ENCODE measurements at regions not wholly inside any gene's neighbourhood (a gene's known extent, or its start where the extent isn't known, plus 50 kb on each side); places are given as distances from the start of the nearest gene placed in this dataset.
"Not testable (repeated sequence)": the region's sequence is repeated elsewhere in the genome, so short reads cannot be mapped to it uniquely, and the experiment has no call there.

GRCh38 chr4:149870008-149870407 is 54.4 kb upstream of the IQCM start:
- no peak for DNase-seq (ENCODE audit: low read depth)

GRCh38 chr4:149881744-149882143 is 66.1 kb upstream of the IQCM start:
- no peak for DNase-seq (ENCODE audit: low read depth)

DNA sequence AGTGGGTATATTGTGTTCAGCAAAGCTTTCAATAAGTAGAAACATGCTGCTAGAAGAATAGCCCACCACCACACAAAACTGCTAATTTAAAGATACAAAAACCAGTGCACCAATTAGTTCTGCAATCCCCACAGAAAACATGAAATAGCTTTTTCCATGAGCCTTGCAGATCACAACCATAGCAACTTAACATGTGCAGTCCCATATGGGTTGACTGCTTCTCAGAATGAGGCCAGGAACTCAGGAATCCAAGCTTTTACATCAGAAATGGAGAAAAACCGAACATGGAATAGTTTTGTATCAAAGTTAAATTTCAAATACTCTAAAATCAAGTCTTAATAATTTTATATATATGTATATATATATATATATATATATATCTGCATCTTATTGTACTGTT is 66.6 kb upstream of the IQCM start:
- DNase-seq (ENCODE audit: low read depth): no peak

- DNase-seq (ENCODE audit: low read depth): peak; percentile 72
Measured at GRCh38 chr4:149884046-149884445, 68.4 kb upstream of the IQCM start.

DNA sequence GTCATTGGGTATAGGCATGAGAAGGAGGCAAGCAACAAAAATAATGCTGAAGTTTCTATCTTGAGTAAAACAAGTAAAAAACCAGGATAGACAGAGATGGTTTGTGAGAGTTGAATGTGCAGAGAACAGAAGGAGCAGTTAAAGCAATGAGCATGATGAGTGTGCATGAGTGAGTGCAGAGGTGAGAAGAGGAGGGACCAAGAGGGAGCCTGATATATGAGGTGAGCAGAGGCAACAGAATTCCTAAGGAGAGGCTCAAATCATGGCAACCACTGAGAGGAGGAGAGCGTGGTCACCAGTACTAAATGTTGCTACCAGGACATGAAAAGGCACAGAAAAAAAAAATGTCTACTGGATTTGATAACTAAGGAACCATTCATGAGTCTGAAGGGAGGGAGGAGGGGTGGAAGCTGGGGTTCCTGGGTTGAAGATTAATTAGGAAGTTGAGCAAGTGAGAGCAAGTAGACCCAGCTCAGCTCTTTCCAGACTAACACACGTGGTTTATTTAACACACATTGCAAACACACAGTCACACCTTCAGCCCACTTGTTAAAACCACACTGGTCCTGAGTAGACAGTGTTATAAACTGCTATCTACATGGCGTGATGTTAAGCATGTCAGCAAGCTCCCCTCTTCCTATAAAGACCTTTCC is 69.0 kb upstream of the IQCM start:
- DNase-seq (ENCODE audit: low read depth): no peak

GRCh38 chr4:149885896-149886295 is 70.3 kb upstream of the IQCM start:
- no peak for DNase-seq (ENCODE audit: low read depth)

DNA sequence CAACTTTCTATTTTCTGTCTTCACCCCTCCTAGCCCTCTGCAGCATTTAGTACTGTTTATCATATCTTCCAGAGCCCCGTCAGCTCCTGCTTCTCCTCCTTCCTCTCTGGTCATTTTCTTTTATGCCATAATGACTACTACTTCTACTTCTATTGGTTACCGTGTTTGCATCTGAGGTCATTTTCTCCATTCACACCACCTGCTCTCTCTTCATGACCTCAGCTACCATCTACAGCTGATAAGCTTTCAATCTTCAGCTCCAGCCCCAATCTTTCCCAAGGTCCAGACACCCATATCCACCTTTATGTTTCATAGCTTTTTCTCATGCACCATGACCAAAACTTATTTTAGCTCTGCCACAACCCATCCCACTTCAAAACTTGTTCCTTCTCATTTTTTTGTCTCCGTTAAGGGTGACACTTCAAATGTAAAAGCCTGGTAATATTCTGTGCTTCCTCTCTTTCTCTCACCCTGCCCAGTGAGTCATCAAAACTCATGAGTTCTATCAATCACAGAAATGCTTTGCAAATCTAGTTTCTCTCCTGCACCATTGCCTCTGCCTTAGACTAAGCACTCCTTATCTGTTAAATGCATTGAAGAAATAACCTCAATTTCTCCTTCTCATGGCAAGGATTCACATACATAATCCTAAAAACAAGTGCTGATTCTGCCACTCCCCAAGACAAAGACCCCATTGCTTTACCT is 71.3 kb upstream of the IQCM start:
- DNase-seq (ENCODE audit: low read depth): no peak

DNA sequence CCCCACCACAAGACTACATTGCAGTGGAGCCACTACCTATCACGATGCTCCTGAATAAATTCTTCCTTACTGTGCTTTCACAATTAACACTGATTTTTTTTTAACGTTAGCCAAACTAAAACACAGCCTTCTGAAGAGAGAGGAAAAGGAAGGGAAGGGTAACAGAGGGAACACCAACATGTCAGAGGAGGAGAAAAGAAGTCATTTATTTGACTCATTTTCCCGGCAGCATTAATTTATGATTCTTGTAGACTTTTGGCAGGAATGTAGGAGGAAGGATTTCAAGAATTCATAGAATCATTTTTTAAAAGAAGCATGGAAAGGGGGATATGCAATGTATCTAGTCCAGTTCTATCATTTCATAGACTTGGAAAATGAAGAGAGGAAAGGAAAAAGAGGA is 74.3 kb upstream of the IQCM start:
- DNase-seq (ENCODE audit: low read depth): no peak

GRCh38 chr4:149890531-149890930 is 74.9 kb upstream of the IQCM start:
- DNase-seq (ENCODE audit: low read depth): no peak

- DNase-seq (ENCODE audit: low read depth): no peak
Measured at GRCh38 chr4:149891426-149891825, 75.8 kb upstream of the IQCM start.

DNA sequence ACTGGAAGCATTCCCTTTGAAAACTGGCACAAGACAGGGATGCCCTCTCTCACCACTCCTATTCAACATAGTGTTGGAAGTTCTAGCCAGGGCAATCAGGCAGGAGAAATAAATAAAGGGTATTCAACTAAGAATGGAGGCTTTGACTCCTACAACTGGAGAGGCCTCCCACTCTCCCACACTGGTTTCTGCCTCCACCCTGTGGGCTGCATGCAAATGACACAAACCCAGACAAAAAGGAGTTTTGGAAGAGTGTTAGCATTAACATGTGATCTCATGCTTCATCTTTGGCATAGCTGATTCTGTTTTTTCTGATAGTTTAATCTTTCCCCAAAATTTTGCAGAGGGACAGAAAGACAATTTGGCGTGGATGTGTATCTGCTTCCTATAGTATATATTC is 80.8 kb upstream of the IQCM start:
- DNase-seq (ENCODE audit: low read depth): peak; percentile 39

GRCh38 chr4:149897783-149898182 is 82.1 kb upstream of the IQCM start:
- no peak for DNase-seq (ENCODE audit: low read depth)

- no peak for DNase-seq (ENCODE audit: low read depth)
Measured at GRCh38 chr4:149901128-149901527, 85.5 kb upstream of the IQCM start.

DNA sequence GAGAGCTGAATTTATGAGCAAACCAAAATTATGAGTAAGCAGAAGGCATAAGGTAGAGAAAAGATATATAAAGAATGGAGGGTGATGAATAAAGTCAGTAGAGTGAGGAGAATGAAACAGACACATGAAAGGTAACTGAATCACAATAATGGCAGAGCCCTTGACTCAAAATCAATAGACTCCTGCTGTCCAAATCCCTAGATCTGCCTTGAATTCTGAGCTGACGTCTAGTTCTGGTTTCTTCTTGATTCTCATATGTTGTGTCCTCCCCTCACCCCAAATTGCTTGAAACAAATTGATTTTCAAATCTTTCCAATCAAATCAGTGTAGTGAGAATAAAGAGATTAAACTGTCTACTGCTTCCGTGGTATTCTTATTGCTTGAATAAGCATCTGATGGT is 86.6 kb upstream of the IQCM start:
- DNase-seq (ENCODE audit: low read depth): no peak

DNA sequence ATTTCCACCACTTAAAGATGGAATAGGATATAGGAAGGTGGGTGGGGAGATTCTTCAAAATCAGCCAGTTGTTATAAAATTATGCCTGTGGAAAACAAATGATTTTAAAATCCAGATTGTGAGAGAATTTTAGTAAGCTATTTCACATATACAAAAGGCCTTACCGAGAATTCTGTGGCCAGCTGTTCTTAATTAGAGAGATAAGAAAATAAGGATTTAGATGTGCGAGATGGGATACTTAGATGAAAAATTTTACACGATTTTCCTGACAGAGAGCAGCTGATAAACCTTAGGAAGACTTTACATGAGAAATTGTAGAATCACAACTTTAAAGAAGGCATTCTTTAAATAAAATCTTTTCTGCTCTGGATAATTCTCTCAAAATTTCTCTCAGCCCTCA is 94.5 kb upstream of the IQCM start:
- DNase-seq (ENCODE audit: low read depth): peak; percentile 9

DNA sequence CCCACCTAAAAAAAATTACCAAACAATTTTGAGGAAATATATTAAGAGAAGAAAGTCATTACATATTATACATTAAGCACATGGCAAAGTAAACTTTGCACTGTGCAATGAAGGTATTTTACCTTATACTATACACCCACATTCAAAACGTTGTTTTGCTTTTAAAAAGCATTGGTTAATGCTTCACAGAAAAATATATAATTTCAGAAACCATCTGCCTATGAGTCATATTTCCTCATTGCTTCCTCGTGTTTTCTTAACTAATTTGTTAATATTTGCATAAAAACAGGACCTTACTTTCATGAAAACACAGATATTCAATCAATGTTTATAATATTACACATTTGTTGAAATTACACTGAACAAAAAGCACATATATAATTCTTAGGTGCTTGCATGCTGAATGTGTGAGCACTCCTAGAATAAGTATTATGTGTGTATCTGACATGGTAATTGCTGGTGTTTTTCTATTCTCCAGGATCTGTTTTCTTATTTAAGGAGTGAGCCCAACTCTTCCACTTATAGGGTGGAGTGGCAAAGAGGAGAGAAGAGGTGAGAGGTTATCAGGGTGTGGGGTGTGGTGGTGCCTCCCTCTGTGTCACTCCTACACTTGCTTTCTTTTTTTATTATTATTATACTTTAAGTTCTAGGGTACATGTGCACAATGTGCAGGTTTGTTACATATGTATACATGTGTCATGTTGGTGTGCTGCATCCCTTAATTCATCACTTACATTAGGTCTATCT is 95.1 kb upstream of the IQCM start:
- no peak for DNase-seq (ENCODE audit: low read depth)

- no peak for DNase-seq (ENCODE audit: low read depth)
Measured at GRCh38 chr4:149911354-149911753, 95.7 kb upstream of the IQCM start.

- DNase-seq (ENCODE audit: low read depth): no peak
Measured at GRCh38 chr4:149912000-149912399, 96.4 kb upstream of the IQCM start.

DNA sequence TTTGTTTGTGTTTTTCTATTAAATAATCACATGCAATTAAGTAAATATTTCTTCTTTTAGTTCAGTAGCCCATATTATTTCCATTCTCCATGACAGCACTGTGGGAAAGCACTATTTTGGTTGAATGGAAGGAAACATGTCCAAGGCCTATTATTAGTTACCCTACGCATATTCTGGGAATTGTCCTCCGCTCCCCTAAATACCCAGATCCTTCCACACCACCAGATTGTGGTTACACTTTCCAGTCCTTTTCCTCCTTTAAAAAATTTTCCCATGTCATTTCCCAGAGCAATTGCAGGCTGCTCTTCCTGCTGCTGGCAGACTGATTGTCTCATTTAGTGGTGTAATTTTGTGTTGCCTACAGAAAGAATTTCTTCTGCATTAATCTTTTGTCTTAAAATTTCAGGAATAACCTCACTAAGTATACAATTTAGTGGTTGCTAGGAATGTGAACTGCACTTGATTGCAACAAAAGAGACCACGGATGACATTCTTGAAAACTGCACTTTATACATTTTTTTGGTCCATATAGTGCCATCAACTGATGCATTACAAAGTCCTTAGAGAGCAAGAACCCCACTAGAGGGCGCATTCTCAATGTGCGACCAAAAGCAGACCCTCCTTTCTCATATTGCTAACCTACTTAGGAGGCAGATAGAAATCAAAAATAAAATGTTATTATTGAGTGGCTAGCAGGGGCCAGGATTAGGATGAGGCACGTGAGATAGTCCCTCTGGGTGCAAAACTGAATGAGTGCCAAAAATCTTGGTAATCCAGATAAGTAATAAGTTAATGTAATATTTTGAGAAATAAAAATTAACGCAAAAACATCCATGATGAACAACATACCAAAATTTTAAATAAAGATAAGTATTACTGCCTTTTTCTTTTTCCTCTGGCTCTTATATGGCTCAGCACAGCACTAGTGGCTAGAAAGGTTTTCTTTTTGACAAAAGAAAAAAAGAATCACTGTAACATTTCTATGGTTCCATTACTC is 98.8 kb upstream of the IQCM start:
- peak; percentile 57 for DNase-seq (ENCODE audit: low read depth)

GRCh38 chr4:149915735-149916134 is 100.1 kb upstream of the IQCM start:
- not testable (repeated sequence) for DNase-seq (ENCODE audit: low read depth)

- no peak for DNase-seq (ENCODE audit: low read depth)
Measured at GRCh38 chr4:149923736-149924135, 108.1 kb upstream of the IQCM start.

DNA sequence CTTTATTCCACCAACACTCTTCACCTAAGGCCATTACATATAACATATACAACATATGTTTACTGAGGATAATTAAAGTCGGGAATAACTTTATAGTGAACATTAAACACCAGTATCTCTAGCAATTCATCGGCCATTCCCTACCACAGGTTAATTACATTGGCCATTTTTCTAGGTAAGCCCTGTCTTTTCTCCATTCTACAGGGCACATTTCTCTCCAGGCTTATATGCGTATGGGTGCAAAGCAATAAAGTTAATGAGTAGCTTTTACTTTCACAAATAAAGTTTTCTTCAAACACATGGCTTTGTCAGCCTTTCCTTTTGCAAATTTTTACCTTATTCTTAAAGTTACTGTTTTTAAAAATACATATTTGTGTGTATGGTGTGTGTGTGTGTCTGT is 111.9 kb upstream of the IQCM start:
- no peak for DNase-seq (ENCODE audit: low read depth)

Data from fibroblast of gingiva (primary cell).